Stomach (tissue), 8 donors: ENCODE measurements at regions not wholly inside any gene's neighbourhood (a gene's known extent, or its start where the extent isn't known, plus 50 kb on each side); places are given as distances from the start of the nearest gene placed in this dataset.
A peak's percentile ranks its signal among the peaks of the same experiment; 100 is the strongest.

Experiments
- DNase-seq, 2 donors: peaks; one replicate each; pipeline versions ENCODE4 v3.0.0 to v3.0.0-alpha.2; 2013 to 2019
- H3K27ac ChIP-seq, 5 donors: fragments of 200-600 bp in 4 of 5; sonication (generic) in 4 of 5; one replicate each; pipeline ENCODE4 v1.5.1; 2013 to 2019; ENCODE audit warnings: mild to moderate bottlenecking in 1 of 5, moderate library complexity in 1 of 5
- H3K27me3 ChIP-seq, 3 donors: fragments of 200-600 bp; sonication (generic); one replicate each; pipeline ENCODE4 v1.5.1; 2017 to 2019; ENCODE audit warnings: mixed run types in 1 of 3
- H3K36me3 ChIP-seq, 4 donors: fragments of 200-600 bp; sonication (generic); 1 replicate in 3 of 4; 2 replicates in 1 of 4; pipeline ENCODE4 v1.5.1; 2016 to 2019
- H3K4me1 ChIP-seq, 4 donors: fragments of 200-600 bp; sonication (generic); one replicate each; pipeline ENCODE4 v1.5.1; 2016 to 2019
- H3K4me3 ChIP-seq, 4 donors: fragments of 200-600 bp; sonication (generic) in 3 of 4; one replicate each; pipeline ENCODE4 v1.5.1; 2016 to 2019; ENCODE audit warnings: mild to moderate bottlenecking in 1 of 4
- H3K9me3 ChIP-seq, 4 donors: fragments of 200-600 bp; sonication (generic); one replicate each; pipeline ENCODE4 v1.5.1; 2016 to 2019
- EP300 ChIP-seq: sonication (generic); formaldehyde crosslinking; IDR thresholded peaks from one replicate; pipeline ENCODE4 v1.6.1; 2017; ENCODE audit warnings: antibody characterized with exemption
- POLR2A ChIP-seq, 4 donors: fragments of 450-650 bp; IDR thresholded peaks; one replicate each; pipeline ENCODE4 v1.6.1; 2016; ENCODE audit warnings: antibody characterized with exemption in 4 of 4, control low read depth in 2 of 4, mild to moderate bottlenecking in 1 of 4, moderate library complexity in 1 of 4
- POLR2AphosphoS5 ChIP-seq, 3 donors: sonication (generic); formaldehyde crosslinking; IDR thresholded peaks; one replicate each; pipeline ENCODE4 v1.6.1; 2016; ENCODE audit warnings: antibody characterized with exemption in 3 of 3
- WGBS, 5 donors: extraction: QIAGEN DNeasy Blood & Tissue Kit in 3 of 5; methylation state at CpG; one replicate each; pipeline versions ENCODE4 v1.1.5 to v1.1.7; 2013 to 2018; 5-methylcytosine and 5-hydroxymethylcytosine counted together
- intact Hi-C: fragments of 100-400 bp; cut with DNase I; formaldehyde crosslinking; loops from one replicate; pipeline ENCODE4 v1.15.1; 2023; ENCODE audit warnings: low total_unique reads
- TF ChIP-seq, protein P1 (sequence below), 7 experiments: fragments of 450-650 bp in 4 of 7; fragments of 200-600 bp in 3 of 7; sonication (generic) in 3 of 7; IDR thresholded peaks; one replicate each; pipeline ENCODE4 v1.5.1; 2016 to 2019; ENCODE audit warnings: antibody characterized with exemption in 7 of 7, control low read depth in 2 of 7, mild to moderate bottlenecking in 1 of 7
- donor health status: healthy with polysubstance abuse.
- donor health status: Bipolar disorder and iron deficiency.
- donor health status: healthy.

DNA sequence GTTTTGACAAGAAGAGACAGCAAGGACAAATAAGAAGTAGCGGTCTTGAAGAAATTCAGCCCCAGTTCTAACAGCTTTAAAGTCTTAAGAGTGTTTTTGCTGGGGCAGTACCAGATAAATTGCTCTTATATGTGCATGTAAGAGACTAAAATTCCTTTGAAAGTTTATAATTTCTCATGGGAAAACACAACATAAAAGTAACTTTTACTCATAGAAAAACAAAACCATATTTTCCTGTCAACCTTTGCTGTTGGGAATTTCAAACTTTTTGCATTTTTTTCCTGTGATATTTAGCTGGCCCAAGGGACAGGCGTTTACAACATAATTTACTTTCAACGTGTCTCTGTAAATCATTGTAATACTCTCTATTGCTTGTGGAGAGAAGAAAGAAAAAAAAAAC is 767.8 kb upstream of the ZEB2 start:
- intact Hi-C loops: no loop called here
- peak in 1 of 2 donors; percentile 35 for DNase-seq
- WGBS, 5 donors: 49 to 69% (median 59%) methylated on average over 3 of the region's 3 CpGs
- Histone ChIP-seq H3K27ac (peak overlapping the region in 1 of 5 donors; percentile 52), H3K36me3 (no peaks in the 10 kb centered on the region), H3K27me3 (no peaks in the 10 kb centered on the region), H3K9me3 (no peaks in the 10 kb centered on the region), H3K4me1 (peaks cover 0 to 13% (median 3%) of the 10 kb centered on the region in 4 donors), H3K4me3 (no peak overlapping the region)
- no peak for TF ChIP-seq POLR2AphosphoS5 (IDR thresholded peaks at IDR 0.05)

DNA sequence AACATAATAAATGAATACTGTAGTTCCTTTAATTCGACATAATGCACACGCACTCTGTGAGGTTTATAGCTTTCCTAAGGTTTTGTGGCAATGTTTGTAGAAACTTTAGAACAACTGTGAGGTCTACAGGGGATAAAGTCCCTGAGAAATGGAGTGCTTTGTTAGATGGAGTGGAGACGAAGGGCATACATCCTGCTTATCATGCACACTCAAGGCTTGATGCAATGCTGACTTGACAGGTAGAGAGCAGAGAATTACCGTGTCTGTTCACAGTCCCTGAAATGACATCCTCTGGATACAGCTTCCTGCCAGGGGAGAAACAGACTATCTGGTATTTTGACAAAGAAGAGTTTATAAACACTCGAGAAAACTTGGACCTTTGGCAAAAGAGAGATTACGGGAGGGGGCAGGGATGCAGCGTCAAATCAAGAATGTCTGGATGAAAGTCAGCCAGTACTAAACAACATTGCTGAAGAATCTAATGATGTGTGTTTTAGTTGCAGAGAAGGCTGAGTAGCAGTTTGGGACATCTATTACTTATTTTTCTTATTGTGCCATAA is 766.9 kb upstream of the ZEB2 start:
- TF ChIP-seq POLR2A (IDR thresholded peaks at IDR 0.05): no peak
- TF ChIP-seq POLR2AphosphoS5 (IDR thresholded peaks at IDR 0.05): no peak
- TF ChIP-seq EP300: no peak
- TF ChIP-seq, protein P1, sequence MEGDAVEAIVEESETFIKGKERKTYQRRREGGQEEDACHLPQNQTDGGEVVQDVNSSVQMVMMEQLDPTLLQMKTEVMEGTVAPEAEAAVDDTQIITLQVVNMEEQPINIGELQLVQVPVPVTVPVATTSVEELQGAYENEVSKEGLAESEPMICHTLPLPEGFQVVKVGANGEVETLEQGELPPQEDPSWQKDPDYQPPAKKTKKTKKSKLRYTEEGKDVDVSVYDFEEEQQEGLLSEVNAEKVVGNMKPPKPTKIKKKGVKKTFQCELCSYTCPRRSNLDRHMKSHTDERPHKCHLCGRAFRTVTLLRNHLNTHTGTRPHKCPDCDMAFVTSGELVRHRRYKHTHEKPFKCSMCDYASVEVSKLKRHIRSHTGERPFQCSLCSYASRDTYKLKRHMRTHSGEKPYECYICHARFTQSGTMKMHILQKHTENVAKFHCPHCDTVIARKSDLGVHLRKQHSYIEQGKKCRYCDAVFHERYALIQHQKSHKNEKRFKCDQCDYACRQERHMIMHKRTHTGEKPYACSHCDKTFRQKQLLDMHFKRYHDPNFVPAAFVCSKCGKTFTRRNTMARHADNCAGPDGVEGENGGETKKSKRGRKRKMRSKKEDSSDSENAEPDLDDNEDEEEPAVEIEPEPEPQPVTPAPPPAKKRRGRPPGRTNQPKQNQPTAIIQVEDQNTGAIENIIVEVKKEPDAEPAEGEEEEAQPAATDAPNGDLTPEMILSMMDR (IDR thresholded peaks at IDR 0.05): no peak

DNA sequence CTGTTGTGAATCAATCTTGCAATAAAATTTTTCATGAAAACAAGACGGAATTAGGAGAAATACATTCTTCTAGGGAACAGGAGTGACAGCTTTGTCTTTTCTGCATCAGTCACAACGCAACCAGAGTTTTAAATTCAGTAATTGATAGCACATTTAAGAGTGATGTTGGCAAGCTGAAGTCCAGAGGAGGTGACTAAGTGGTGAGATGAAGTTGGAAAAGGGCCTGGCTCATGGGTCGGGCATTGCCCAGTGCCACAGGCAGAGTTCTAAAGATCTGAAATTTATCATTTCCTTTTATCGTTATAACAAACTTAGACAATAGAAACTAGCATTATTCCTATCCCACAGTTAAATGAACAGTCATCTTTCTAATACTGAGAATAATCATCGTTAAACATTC is 764.6 kb upstream of the ZEB2 start:
- no peaks in the 10 kb centered on the region for H3K27me3 ChIP-seq
- no peak overlapping the region for H3K27ac ChIP-seq
- H3K36me3 ChIP-seq: no peaks in the 10 kb centered on the region
- TF ChIP-seq, protein P1 (IDR thresholded peaks at IDR 0.05): no peak
- no peak for TF ChIP-seq POLR2A (IDR thresholded peaks at IDR 0.05)
- TF ChIP-seq POLR2AphosphoS5 (IDR thresholded peaks at IDR 0.05): no peak
- no peak for TF ChIP-seq EP300
- WGBS, 5 donors: 79 to 90% (median 86%) methylated on average over 5 of the region's 5 CpGs
- DNase-seq: no peak
- intact Hi-C loops: no loop called here
- no peak overlapping the region for H3K4me3 ChIP-seq
- H3K9me3 ChIP-seq: no peaks in the 10 kb centered on the region
- peaks cover 0 to 19% (median 3%) of the 10 kb centered on the region in 4 donors for H3K4me1 ChIP-seq

More for the DNA sequence above, 766.9 kb upstream of the ZEB2 start:
- no peaks in the 10 kb centered on the region for H3K27me3 ChIP-seq
- intact Hi-C loops: no loop called here
- H3K9me3 ChIP-seq: no peaks in the 10 kb centered on the region
- no peak overlapping the region for H3K4me3 ChIP-seq
- H3K36me3 ChIP-seq: no peaks in the 10 kb centered on the region
- DNase-seq: peak in 1 of 2 donors; percentile 43
- 54 to 78% (median 65%) methylated on average over 7 of the region's 7 CpGs for WGBS, 5 donors
- H3K27ac ChIP-seq: peak overlapping the region in 1 of 5 donors; percentile 52
- peaks cover 0 to 13% (median 3%) of the 10 kb centered on the region in 4 donors for H3K4me1 ChIP-seq

DNA sequence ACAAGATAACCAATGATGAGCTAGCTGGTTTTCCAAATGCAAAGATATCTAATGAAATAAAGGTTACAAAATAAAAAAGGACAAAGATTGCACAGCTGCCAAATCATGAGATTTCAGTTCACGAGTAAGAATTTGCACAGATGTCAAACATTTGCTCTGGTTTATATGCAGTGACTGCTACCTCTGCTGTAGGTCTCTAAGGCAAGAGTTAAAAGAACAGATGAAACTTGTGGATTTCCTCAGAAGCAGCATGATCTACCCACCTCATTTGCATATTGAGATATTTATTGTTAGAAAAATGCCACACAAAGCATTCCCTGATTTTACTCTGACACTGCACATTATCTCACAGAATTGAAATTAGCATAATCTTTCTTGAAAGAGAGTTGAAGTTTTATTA is 763.2 kb upstream of the ZEB2 start:
- H3K4me1 ChIP-seq: peaks cover 0 to 19% (median 3%) of the 10 kb centered on the region in 4 donors
- H3K4me3 ChIP-seq: no peak overlapping the region
- no peaks in the 10 kb centered on the region for H3K36me3 ChIP-seq
- no peak overlapping the region for H3K27ac ChIP-seq
- no peak for DNase-seq
- H3K9me3 ChIP-seq: no peaks in the 10 kb centered on the region
- intact Hi-C loops: no loop called here
- 22 to 50% (median 38%) methylated on average over 1 of the region's 1 CpG for WGBS, 5 donors
- TF ChIP-seq, protein P1 (IDR thresholded peaks at IDR 0.05): no peak
- no peak for TF ChIP-seq EP300
- no peak for TF ChIP-seq POLR2AphosphoS5 (IDR thresholded peaks at IDR 0.05)
- no peak for TF ChIP-seq POLR2A (IDR thresholded peaks at IDR 0.05)
- H3K27me3 ChIP-seq: no peaks in the 10 kb centered on the region

DNA sequence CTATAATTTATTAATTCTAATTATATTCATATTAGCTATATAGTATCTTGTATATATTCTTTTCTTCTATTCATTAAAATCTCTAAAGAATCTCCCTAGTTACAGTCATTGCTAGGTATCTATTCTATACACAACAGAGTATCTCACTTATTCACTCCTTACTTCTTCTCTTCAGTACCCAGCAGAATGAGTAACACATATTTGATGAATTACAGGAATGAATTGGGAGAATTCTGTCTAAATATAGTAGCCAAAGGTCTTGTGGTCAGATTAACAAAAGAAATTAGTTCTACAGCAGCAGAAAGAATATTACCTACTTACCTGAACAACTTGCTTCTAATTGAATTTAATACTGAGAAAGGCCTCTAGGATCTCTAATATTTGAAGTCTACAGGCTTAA is 758.0 kb upstream of the ZEB2 start:
- no peaks in the 10 kb centered on the region for H3K36me3 ChIP-seq
- intact Hi-C loops: no loop called here
- DNase-seq: no peak
- no peak overlapping the region for H3K27ac ChIP-seq
- TF ChIP-seq EP300 (no peak), POLR2AphosphoS5 (IDR thresholded peaks at IDR 0.05) (no peak), POLR2A (IDR thresholded peaks at IDR 0.05) (no peak)
- TF ChIP-seq, protein P1 (IDR thresholded peaks at IDR 0.05): no peak
- H3K4me3 ChIP-seq: no peak overlapping the region
- peaks cover 0 to 4% (median 0%) of the 10 kb centered on the region in 4 donors for H3K9me3 ChIP-seq
- no peaks in the 10 kb centered on the region for H3K27me3 ChIP-seq
- H3K4me1 ChIP-seq: peaks cover 0 to 6% (median 0%) of the 10 kb centered on the region in 4 donors
